GM12878 (cell line): ENCODE measurements at regions not wholly inside any gene's neighbourhood (a gene's known extent, or its start where the extent isn't known, plus 50 kb on each side); places are given as distances from the start of the nearest gene placed in this dataset.

Experiments
- ATAC-seq: fragments of 200-7000 bp; cut with Tn5 transposase; 3 replicates; pipeline ENCODE4 v1.9.1; 2020; ENCODE audit warnings: mild to moderate bottlenecking, moderate library complexity
- BruUV-seq: library from RNA; stranded (reverse); fragments of 400-500 nt; replicated peaks from 2 replicates; lab custom pipeline; 2021; lab: Mats Ljungman, UMichigan
- CTCF ChIA-PET: fragments of 300-600 bp; sonication (Branson Sonifier 250); formaldehyde crosslinking; extraction: SDS; loops from one replicate; lab custom pipeline; 2021; ENCODE audit warnings: inconsistent platforms; lab: Yijun Ruan, JAX
- POLR2A ChIA-PET: fragments of 350-600 bp; formaldehyde crosslinking; extraction: SDS; loops from one replicate; lab custom pipeline; 2021; ENCODE audit warnings: inconsistent platforms; lab: Charles Lee
- RAD21 ChIA-PET: fragments of 300-600 bp; sonication (Branson Sonifier 250); formaldehyde crosslinking; loops from one replicate; lab custom pipeline; 2023; ENCODE audit warnings: antibody characterized with exemption; ENCODE audit not compliant: unreplicated experiment; lab: Charles Lee
- SMC1A ChIA-PET: fragments of 300-600 bp; sonication (Branson Sonifier 250); formaldehyde crosslinking; loops from one replicate; lab custom pipeline; 2023; ENCODE audit not compliant: unreplicated experiment, uncharacterized antibody; lab: Charles Lee
- DNase-seq: peaks from one replicate; pipeline ENCODE4 v3.0.0-alpha.2; 2011; ENCODE audit warnings: low read depth, low spot score
- FAIRE-seq: peaks from 3 replicates; lab custom pipeline; 2011; peaks lifted over from hg19 to GRCh38; lab: Jason Lieb, UNC
- H2AFZ ChIP-seq: 2 replicates; pipeline ENCODE4 v1.6.0; 2011; ENCODE audit warnings: low read depth, low read length, control low read depth; ENCODE audit not compliant: control insufficient read depth
- H3K27ac ChIP-seq: 2 replicates; pipeline ENCODE4 v1.5.1; 2011; ENCODE audit warnings: control low read depth; ENCODE audit not compliant: control insufficient read depth, insufficient read depth
- H3K27me3 ChIP-seq, 2 experiments: replicated peaks in 1 of 2; 2 replicates each; pipeline versions ENCODE4 v1.6.0 to v1.6.1; 2011; ENCODE audit warnings: low read length in 1 of 2; ENCODE audit not compliant: control insufficient read depth in 2 of 2, insufficient read depth in 2 of 2
- H3K36me3 ChIP-seq, 2 experiments: 2 replicates each; pipeline ENCODE4 v1.5.1; 2011; ENCODE audit warnings: low read length in 1 of 2; ENCODE audit not compliant: control insufficient read depth in 2 of 2, insufficient read depth in 2 of 2
- H3K4me1 ChIP-seq: 2 replicates; pipeline ENCODE4 v1.6.1; 2011; ENCODE audit warnings: mild to moderate bottlenecking, low read length, moderate library complexity, mixed read lengths; ENCODE audit not compliant: control insufficient read depth, insufficient read depth
- H3K4me2 ChIP-seq: 2 replicates; pipeline ENCODE4 v1.6.0; 2011; ENCODE audit warnings: control low read depth; ENCODE audit not compliant: control insufficient read depth, insufficient read depth
- H3K4me3 ChIP-seq: fragments of 200-600 bp; sonication (generic); 2 replicates; pipeline ENCODE4 v1.5.1; 2016
- H3K79me2 ChIP-seq: 2 replicates; pipeline ENCODE4 v1.6.0; 2011; ENCODE audit warnings: low read length; ENCODE audit not compliant: control insufficient read depth, insufficient read depth
- H3K9ac ChIP-seq: 2 replicates; pipeline ENCODE4 v1.8.0; 2011; ENCODE audit warnings: low read length, control low read depth, mixed read lengths; ENCODE audit not compliant: control insufficient read depth, insufficient read depth
- H3K9me3 ChIP-seq: replicated peaks from 3 replicates; pipeline ENCODE4 v1.5.1; 2011; ENCODE audit warnings: mild to moderate bottlenecking, low read length; ENCODE audit not compliant: control insufficient read depth, insufficient read depth
- H4K20me1 ChIP-seq: 2 replicates; pipeline ENCODE4 v1.6.0; 2011; ENCODE audit not compliant: control insufficient read depth, insufficient read depth
- CREM ChIP-seq: IDR thresholded peaks from 2 replicates; pipeline ENCODE4 v1.6.1; 2014; ENCODE audit warnings: antibody characterized with exemption, low read depth
- PAX5 ChIP-seq: IDR thresholded peaks from 2 replicates; pipeline ENCODE4 v1.6.1; 2011; ENCODE audit warnings: low read depth, low read length, borderline replicate concordance
- REST ChIP-seq: IDR thresholded peaks from 2 replicates; pipeline ENCODE4 v1.6.1; 2012; ENCODE audit warnings: mild to moderate bottlenecking, low read depth, low read length
- WGBS: methylation state at CpG from one replicate; pipeline ENCODE4 v1.1.6; 2016; ENCODE audit warnings: low lambda C conversion rate; ENCODE audit not compliant: insufficient replicate concordance, insufficient coverage; ENCODE audit errors: missing lambda C conversion rate; 5-methylcytosine and 5-hydroxymethylcytosine counted together
- in situ Hi-C: fragments of 300-500 bp; cut with MboI; formaldehyde crosslinking; loops from 9 replicates; pipeline ENCODE4 v1.14.3; 2018; ENCODE audit warnings: mixed read lengths
- intact Hi-C: fragments of 100-400 bp; cut with micrococcal nuclease; formaldehyde crosslinking; loops from one replicate; pipeline ENCODE4 v1.14.2; 2022; ENCODE audit not compliant: unreplicated experiment
- TF ChIP-seq, protein P1 (sequence below): IDR thresholded peaks from 2 replicates; pipeline ENCODE4 v1.6.1; 2011; ENCODE audit warnings: mild to moderate bottlenecking, low read depth, low read length, moderate library complexity; ENCODE audit not compliant: insufficient replicate concordance
- TF ChIP-seq, protein P2 (sequence below): fragments of 450-650 bp; formaldehyde crosslinking; IDR thresholded peaks from 2 replicates; pipeline ENCODE4 v1.4.0; 2020; ENCODE audit warnings: mild to moderate bottlenecking, moderate library complexity

DNA sequence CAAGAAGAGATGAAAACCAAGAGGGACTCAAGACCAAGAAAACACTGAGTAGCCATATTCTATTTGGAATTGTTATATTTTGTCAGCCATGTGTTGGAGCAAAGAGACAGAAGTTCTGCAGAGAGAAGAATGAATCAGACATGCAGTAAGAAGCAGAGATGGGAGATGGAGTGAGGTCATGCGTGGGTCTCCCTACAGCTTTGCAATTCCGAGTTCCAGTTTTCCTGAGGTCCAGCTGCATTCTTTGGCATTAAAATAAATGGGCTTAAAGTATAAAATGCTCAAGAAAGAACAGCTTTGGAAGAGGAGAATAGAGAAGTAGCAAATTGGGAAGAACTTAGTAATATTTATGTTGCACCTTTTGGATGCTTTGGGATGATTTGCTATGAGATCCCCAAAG is 361.6 kb downstream of the NPR3 start:
- no peaks in the 10 kb centered on the region for H3K27me3 ChIP-seq
- H3K4me2 ChIP-seq = no peak overlapping the region
- no peak overlapping the region for H2AFZ ChIP-seq
- FAIRE-seq (no peak), ATAC-seq (no peak), DNase-seq (no peak)
- CTCF ChIA-PET = no interaction called here
- SMC1A ChIA-PET = no interaction called here
- H3K4me3 ChIP-seq = no peak overlapping the region
- in situ Hi-C loops = no loop called here
- H3K9ac ChIP-seq = no peak overlapping the region
- no peak overlapping the region for H3K27ac ChIP-seq
- RAD21 ChIA-PET = no interaction called here
- no peaks in the 10 kb centered on the region for H3K9me3 ChIP-seq
- 22% methylated on average over 2 of the region's 2 CpGs for WGBS
- no peaks in the 10 kb centered on the region for H4K20me1 ChIP-seq
- intact Hi-C loops = no loop called here
- H3K79me2 ChIP-seq = no peaks in the 10 kb centered on the region
- TF ChIP-seq PAX5 (no peak), CREM (no peak), REST (no peak)
- TF ChIP-seq, protein P1, sequence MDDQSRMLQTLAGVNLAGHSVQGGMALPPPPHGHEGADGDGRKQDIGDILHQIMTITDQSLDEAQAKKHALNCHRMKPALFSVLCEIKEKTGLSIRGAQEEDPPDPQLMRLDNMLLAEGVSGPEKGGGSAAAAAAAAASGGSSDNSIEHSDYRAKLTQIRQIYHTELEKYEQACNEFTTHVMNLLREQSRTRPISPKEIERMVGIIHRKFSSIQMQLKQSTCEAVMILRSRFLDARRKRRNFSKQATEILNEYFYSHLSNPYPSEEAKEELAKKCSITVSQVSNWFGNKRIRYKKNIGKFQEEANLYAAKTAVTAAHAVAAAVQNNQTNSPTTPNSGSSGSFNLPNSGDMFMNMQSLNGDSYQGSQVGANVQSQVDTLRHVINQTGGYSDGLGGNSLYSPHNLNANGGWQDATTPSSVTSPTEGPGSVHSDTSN = no peak
- TF ChIP-seq, protein P2, sequence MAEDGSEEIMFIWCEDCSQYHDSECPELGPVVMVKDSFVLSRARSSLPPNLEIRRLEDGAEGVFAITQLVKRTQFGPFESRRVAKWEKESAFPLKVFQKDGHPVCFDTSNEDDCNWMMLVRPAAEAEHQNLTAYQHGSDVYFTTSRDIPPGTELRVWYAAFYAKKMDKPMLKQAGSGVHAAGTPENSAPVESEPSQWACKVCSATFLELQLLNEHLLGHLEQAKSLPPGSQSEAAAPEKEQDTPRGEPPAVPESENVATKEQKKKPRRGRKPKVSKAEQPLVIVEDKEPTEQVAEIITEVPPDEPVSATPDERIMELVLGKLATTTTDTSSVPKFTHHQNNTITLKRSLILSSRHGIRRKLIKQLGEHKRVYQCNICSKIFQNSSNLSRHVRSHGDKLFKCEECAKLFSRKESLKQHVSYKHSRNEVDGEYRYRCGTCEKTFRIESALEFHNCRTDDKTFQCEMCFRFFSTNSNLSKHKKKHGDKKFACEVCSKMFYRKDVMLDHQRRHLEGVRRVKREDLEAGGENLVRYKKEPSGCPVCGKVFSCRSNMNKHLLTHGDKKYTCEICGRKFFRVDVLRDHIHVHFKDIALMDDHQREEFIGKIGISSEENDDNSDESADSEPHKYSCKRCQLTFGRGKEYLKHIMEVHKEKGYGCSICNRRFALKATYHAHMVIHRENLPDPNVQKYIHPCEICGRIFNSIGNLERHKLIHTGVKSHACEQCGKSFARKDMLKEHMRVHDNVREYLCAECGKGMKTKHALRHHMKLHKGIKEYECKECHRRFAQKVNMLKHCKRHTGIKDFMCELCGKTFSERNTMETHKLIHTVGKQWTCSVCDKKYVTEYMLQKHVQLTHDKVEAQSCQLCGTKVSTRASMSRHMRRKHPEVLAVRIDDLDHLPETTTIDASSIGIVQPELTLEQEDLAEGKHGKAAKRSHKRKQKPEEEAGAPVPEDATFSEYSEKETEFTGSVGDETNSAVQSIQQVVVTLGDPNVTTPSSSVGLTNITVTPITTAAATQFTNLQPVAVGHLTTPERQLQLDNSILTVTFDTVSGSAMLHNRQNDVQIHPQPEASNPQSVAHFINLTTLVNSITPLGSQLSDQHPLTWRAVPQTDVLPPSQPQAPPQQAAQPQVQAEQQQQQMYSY (CRISPR knock-in tag) = no peak
- no TSS peak for BruUV-seq
- no peaks in the 10 kb centered on the region for H3K4me1 ChIP-seq
- no peaks in the 10 kb centered on the region for H3K36me3 ChIP-seq
- POLR2A ChIA-PET = no interaction called here
